Ascending aorta (tissue), 2 donors: ENCODE measurements at regions not wholly inside any gene's neighbourhood (a gene's known extent, or its start where the extent isn't known, plus 50 kb on each side); places are given as distances from the start of the nearest gene placed in this dataset.
"Not testable (repeated sequence)": the region's sequence is repeated elsewhere in the genome, so short reads cannot be mapped to it uniquely, and the experiment has no call there.

Experiments
- DNase-seq, 2 donors: peaks; one replicate each; pipeline ENCODE4 v3.0.0-alpha.2; 2019; ENCODE audit warnings: low spot score in 2 of 2
- H3K27ac ChIP-seq, 2 donors: fragments of 200-600 bp; sonication (generic); one replicate each; pipeline ENCODE4 v1.5.1; 2016 to 2017; ENCODE audit warnings: mild to moderate bottlenecking in 1 of 2
- H3K27me3 ChIP-seq: fragments of 200-600 bp; sonication (generic); one replicate; pipeline ENCODE4 v1.5.1; 2017
- H3K36me3 ChIP-seq, 2 donors: fragments of 200-600 bp; sonication (generic); one replicate each; pipeline ENCODE4 v1.5.1; 2016
- H3K4me1 ChIP-seq, 2 donors: fragments of 200-600 bp; sonication (generic); one replicate each; pipeline ENCODE4 v1.5.1; 2016 to 2017; ENCODE audit warnings: mild to moderate bottlenecking in 1 of 2
- H3K4me3 ChIP-seq, 2 donors: fragments of 200-600 bp; sonication (generic); one replicate each; pipeline ENCODE4 v1.5.1; 2016 to 2017; ENCODE audit warnings: mild to moderate bottlenecking in 1 of 2
- H3K9me3 ChIP-seq, 2 donors: fragments of 200-600 bp; sonication (generic); one replicate each; pipeline ENCODE4 v1.5.1; 2016
- CTCF ChIP-seq, 3 experiments: fragments of 200-600 bp in 2 of 3; fragments of 450-650 bp in 1 of 3; sonication (generic) in 2 of 3; IDR thresholded peaks; one replicate each; pipeline ENCODE4 v1.5.1; 2016 to 2019; ENCODE audit warnings: antibody characterized with exemption in 3 of 3, mild to moderate bottlenecking in 1 of 3, moderate library complexity in 1 of 3
- intact Hi-C: fragments of 100-400 bp; cut with DNase I; formaldehyde crosslinking; loops from one replicate; pipeline ENCODE4 v1.15.1; 2023

- H3K27ac ChIP-seq = no peak overlapping the region
- no peaks in the 10 kb centered on the region for H3K27me3 ChIP-seq
- no peaks in the 10 kb centered on the region for H3K36me3 ChIP-seq
- no peak overlapping the region for H3K4me3 ChIP-seq
- DNase-seq = no peak
- H3K9me3 ChIP-seq = no peaks in the 10 kb centered on the region
- no peaks in the 10 kb centered on the region for H3K4me1 ChIP-seq
- no peak for TF ChIP-seq CTCF (IDR thresholded peaks at IDR 0.05)
- intact Hi-C loops = no loop called here
Observed at GRCh38 chr2:242060212-242060835, 190.8 kb downstream of the RTP5 start.

GRCh38 chr2:242061930-242062329 is 192.4 kb downstream of the RTP5 start:
- H3K27me3 ChIP-seq, H3K4me1 ChIP-seq, H3K9me3 ChIP-seq, H3K27ac ChIP-seq, intact Hi-C loops, DNase-seq, H3K4me3 ChIP-seq, H3K36me3 ChIP-seq: not testable (repeated sequence)

GRCh38 chr2:242063436-242063835 is 193.9 kb downstream of the RTP5 start:
- no peak for TF ChIP-seq CTCF (IDR thresholded peaks at IDR 0.05)
- H3K4me1 ChIP-seq = no peaks in the 10 kb centered on the region
- no peak for DNase-seq
- no peaks in the 10 kb centered on the region for H3K36me3 ChIP-seq
- H3K9me3 ChIP-seq = no peaks in the 10 kb centered on the region
- intact Hi-C loops = no loop called here
- H3K4me3 ChIP-seq = no peak overlapping the region
- H3K27me3 ChIP-seq = no peaks in the 10 kb centered on the region
- no peak overlapping the region for H3K27ac ChIP-seq

GRCh38 chr2:242063850-242064249 is 194.3 kb downstream of the RTP5 start:
- H3K9me3 ChIP-seq = no peaks in the 10 kb centered on the region
- H3K36me3 ChIP-seq = no peaks in the 10 kb centered on the region
- no peak overlapping the region for H3K27ac ChIP-seq
- no peak overlapping the region for H3K4me3 ChIP-seq
- H3K4me1 ChIP-seq = no peaks in the 10 kb centered on the region
- no peak for DNase-seq
- intact Hi-C loops = no loop called here
- H3K27me3 ChIP-seq = no peaks in the 10 kb centered on the region
- no peak for TF ChIP-seq CTCF (IDR thresholded peaks at IDR 0.05)

GRCh38 chr2:242064364-242065250 is 195.1 kb downstream of the RTP5 start:
- Histone ChIP-seq H3K4me1 (no peaks in the 10 kb centered on the region), H3K36me3 (no peaks in the 10 kb centered on the region), H3K4me3 (no peak overlapping the region), H3K9me3 (no peaks in the 10 kb centered on the region), H3K27ac (no peak overlapping the region), H3K27me3 (no peaks in the 10 kb centered on the region)
- DNase-seq = no peak
- no peak for TF ChIP-seq CTCF (IDR thresholded peaks at IDR 0.05)
- intact Hi-C loops = no loop called here

GRCh38 chr2:242065426-242065825 is 195.9 kb downstream of the RTP5 start:
- Histone ChIP-seq H3K4me1 (no peaks in the 10 kb centered on the region), H3K9me3 (no peaks in the 10 kb centered on the region), H3K27me3 (no peaks in the 10 kb centered on the region), H3K4me3 (no peak overlapping the region), H3K36me3 (no peaks in the 10 kb centered on the region), H3K27ac (no peak overlapping the region)
- no peak for TF ChIP-seq CTCF (IDR thresholded peaks at IDR 0.05)
- DNase-seq = no peak
- intact Hi-C loops = no loop called here
